ENCODE measurements at regions not wholly inside any gene's neighbourhood (a gene's known extent, or its start where the extent isn't known, plus 50 kb on each side); places are given as distances from the start of the nearest gene placed in this dataset.

DNA sequence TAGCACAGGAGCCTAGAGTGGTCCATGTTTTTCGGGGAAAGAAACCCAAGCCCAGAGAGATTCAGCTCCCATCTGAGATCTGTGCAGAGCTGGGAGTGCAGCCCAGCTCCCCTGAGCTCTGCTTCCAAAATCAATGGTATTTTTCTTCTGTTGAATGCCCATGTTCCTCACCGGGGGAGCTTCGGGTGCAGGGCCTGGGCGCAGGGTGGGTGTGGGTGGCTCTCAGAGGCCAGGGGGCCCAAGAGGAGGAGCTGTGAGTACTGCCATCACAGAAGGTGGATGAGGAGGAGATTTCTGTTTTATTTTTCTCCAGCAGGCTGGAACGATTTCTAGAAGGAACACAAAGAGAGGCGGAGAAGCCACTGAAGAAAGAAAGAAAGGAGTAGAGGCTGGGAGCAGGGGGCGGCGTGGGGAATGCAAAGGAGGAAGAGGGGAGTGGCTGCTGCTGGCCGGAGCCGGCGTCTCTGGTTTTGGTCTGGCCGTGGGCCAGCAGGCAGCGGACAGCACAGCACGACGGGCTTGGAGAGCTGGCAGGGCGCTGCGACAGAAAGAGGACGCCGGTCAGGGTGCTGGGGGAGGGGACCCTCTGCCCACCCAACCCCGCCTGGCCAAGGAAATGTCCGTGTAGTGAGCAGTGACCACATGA is 76.2 kb upstream of the KSR1 start:
- WGBS (ENCODE audit: insufficient coverage), result 14% methylated on average over 17 of the region's 21 CpGs
- peak; percentile 12 to 30 (median 22) for DNase-seq
- peaks cover 14 to 16% of the 10 kb centered on the region in 2 donors for H3K4me1 ChIP-seq (ENCODE audit: control insufficient read depth in 1 of 2, insufficient read depth in 2 of 2, low read length in 2 of 2)
- peaks cover 0 to 11% (median 6%) of the 10 kb centered on the region in 7 donors for H3K9me3 Mint-ChIP-seq
- peaks cover 6 to 13% (median 8%) of the 10 kb centered on the region in 3 donors for H3K27me3 Mint-ChIP-seq (ENCODE audit: low read depth in 3 of 3)
- peaks cover 17% of the 10 kb centered on the region for H3K4me1 Mint-ChIP-seq
- TF ChIP-seq, protein P1, sequence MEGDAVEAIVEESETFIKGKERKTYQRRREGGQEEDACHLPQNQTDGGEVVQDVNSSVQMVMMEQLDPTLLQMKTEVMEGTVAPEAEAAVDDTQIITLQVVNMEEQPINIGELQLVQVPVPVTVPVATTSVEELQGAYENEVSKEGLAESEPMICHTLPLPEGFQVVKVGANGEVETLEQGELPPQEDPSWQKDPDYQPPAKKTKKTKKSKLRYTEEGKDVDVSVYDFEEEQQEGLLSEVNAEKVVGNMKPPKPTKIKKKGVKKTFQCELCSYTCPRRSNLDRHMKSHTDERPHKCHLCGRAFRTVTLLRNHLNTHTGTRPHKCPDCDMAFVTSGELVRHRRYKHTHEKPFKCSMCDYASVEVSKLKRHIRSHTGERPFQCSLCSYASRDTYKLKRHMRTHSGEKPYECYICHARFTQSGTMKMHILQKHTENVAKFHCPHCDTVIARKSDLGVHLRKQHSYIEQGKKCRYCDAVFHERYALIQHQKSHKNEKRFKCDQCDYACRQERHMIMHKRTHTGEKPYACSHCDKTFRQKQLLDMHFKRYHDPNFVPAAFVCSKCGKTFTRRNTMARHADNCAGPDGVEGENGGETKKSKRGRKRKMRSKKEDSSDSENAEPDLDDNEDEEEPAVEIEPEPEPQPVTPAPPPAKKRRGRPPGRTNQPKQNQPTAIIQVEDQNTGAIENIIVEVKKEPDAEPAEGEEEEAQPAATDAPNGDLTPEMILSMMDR (IDR thresholded peaks at IDR 0.05), result no peak
- peaks cover 0 to 3% of the 10 kb centered on the region in 2 donors for H3K9me3 ChIP-seq (replicated peaks in 1 of 2; ENCODE audit: control insufficient read depth in 1 of 2, insufficient read depth in 1 of 2, low read length in 2 of 2)
- peak overlapping the region; percentile 49 to 77 for H3K4me3 Mint-ChIP-seq
- H3K79me2 ChIP-seq (ENCODE audit: insufficient read depth, low read length), result no peaks in the 10 kb centered on the region
- no peaks in the 10 kb centered on the region for H3K27me3 ChIP-seq (ENCODE audit: control insufficient read depth in 2 of 2, insufficient read depth in 2 of 2, low read length in 2 of 2)
- peak overlapping the region; percentile 39 for H3K9ac ChIP-seq (ENCODE audit: insufficient read depth, low read length, poor library complexity, severe bottlenecking)
- H3K4me2 ChIP-seq (replicated peaks; ENCODE audit: extremely low read depth, low read length, poor library complexity, severe bottlenecking), result peak overlapping the region; percentile 66
- intact Hi-C loops (cut with micrococcal nuclease), result loop anchor here in 1 of 2 donors (5.0 kb wide), 1 partner anchor 222 kb away; no protein-coding TSS in a partner anchor
- H3K27ac Mint-ChIP-seq, result peak overlapping the region in 1 of 7 donors; percentile 49
- H3K4me3 ChIP-seq (replicated peaks in 1 of 3; ENCODE audit: low read depth in 2 of 3, low read length in 3 of 3), result peak overlapping the region in 1 of 3 experiments; percentile 49
- H3K27ac ChIP-seq (ENCODE audit: low read depth in 1 of 2, low read length in 2 of 2), result no peak overlapping the region
- no peaks in the 10 kb centered on the region for H4K20me1 ChIP-seq (ENCODE audit: insufficient read depth, low read length)
- no peaks in the 10 kb centered on the region for H3K36me3 Mint-ChIP-seq
- H2AFZ ChIP-seq (ENCODE audit: insufficient read depth, low read depth, low read length, poor library complexity, severe bottlenecking), result peak overlapping the region; percentile 62
- no peaks in the 10 kb centered on the region for H3K36me3 ChIP-seq (replicated peaks in 1 of 2; ENCODE audit: control insufficient read depth in 1 of 2, insufficient read depth in 2 of 2, low read length in 2 of 2)

DNA sequence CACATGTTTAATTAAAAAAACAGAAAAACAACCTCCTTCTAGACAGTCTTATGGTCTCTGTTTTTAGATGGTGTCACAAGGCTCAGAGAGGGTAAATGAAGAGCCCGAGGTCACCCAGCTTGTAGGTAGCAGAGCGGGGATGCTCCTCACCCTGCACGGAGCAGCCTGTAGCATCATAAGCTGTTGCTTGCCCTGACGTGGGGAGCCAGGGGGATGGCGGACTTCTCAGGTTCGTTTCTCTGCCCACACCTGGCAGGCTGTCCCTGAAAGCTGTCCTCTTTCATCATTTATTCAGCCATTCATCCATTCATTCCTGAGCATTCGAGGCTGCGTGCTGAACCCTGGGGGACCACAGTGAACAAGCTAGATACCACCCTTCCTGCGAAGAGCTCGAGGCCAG is 75.7 kb upstream of the KSR1 start:
- intact Hi-C loops (cut with micrococcal nuclease), result loop anchor here in 1 of 2 donors (5.0 kb wide), 1 partner anchor 222 kb away; no protein-coding TSS in a partner anchor

More for the DNA sequence above, 75.7 kb upstream of the KSR1 start:
- H3K9me3 Mint-ChIP-seq, result peaks cover 0 to 11% (median 4%) of the 10 kb centered on the region in 7 donors
- peaks cover 17% of the 10 kb centered on the region for H3K4me1 Mint-ChIP-seq
- 87% methylated on average over 10 of the region's 10 CpGs for WGBS (ENCODE audit: insufficient coverage)
- Histone ChIP-seq H3K9me3 (replicated peaks in 1 of 2; ENCODE audit: control insufficient read depth in 1 of 2, insufficient read depth in 1 of 2, low read length in 2 of 2) (peaks cover 0 to 3% of the 10 kb centered on the region in 2 donors), H3K36me3 (replicated peaks in 1 of 2; ENCODE audit: control insufficient read depth in 1 of 2, insufficient read depth in 2 of 2, low read length in 2 of 2) (no peaks in the 10 kb centered on the region), H2AFZ (ENCODE audit: insufficient read depth, low read depth, low read length, poor library complexity, severe bottlenecking) (peak overlapping the region; percentile 62), H3K9ac (ENCODE audit: insufficient read depth, low read length, poor library complexity, severe bottlenecking) (peak overlapping the region; percentile 39), H4K20me1 (ENCODE audit: insufficient read depth, low read length) (no peaks in the 10 kb centered on the region), H3K27me3 (ENCODE audit: control insufficient read depth in 2 of 2, insufficient read depth in 2 of 2, low read length in 2 of 2) (no peaks in the 10 kb centered on the region), H3K27ac (ENCODE audit: low read depth in 1 of 2, low read length in 2 of 2) (no peak overlapping the region), H3K79me2 (ENCODE audit: insufficient read depth, low read length) (no peaks in the 10 kb centered on the region), H3K4me1 (ENCODE audit: control insufficient read depth in 1 of 2, insufficient read depth in 2 of 2, low read length in 2 of 2) (peaks cover 14 to 16% of the 10 kb centered on the region in 2 donors), H3K4me3 (replicated peaks in 1 of 3; ENCODE audit: low read depth in 2 of 3, low read length in 3 of 3) (peak overlapping the region in 1 of 3 experiments; percentile 49), H3K4me2 (replicated peaks; ENCODE audit: extremely low read depth, low read length, poor library complexity, severe bottlenecking) (peak overlapping the region; percentile 66)
- peak overlapping the region; percentile 49 to 77 for H3K4me3 Mint-ChIP-seq
- peaks cover 6 to 13% (median 8%) of the 10 kb centered on the region in 3 donors for H3K27me3 Mint-ChIP-seq (ENCODE audit: low read depth in 3 of 3)
- H3K27ac Mint-ChIP-seq, result peak overlapping the region in 3 of 7 donors; percentile 46 to 70 (median 49)
- no peak for DNase-seq
- TF ChIP-seq, protein P1 (IDR thresholded peaks at IDR 0.05), result no peak
- H3K36me3 Mint-ChIP-seq, result no peaks in the 10 kb centered on the region

Data from CD14-positive monocyte (primary cell).